GM12874 (cell line): ENCODE measurements at regions not wholly inside any gene's neighbourhood (a gene's known extent, or its start where the extent isn't known, plus 50 kb on each side); places are given as distances from the start of the nearest gene placed in this dataset.

Experiments used
- TF ChIP-seq, protein P1 (sequence below): IDR thresholded peaks from 2 replicates; pipeline ENCODE4 v1.5.1; 2011; ENCODE audit warnings: low read depth, mild to moderate bottlenecking, control low read depth, low read length, moderate library complexity; ENCODE audit not compliant: insufficient read depth

DNA sequence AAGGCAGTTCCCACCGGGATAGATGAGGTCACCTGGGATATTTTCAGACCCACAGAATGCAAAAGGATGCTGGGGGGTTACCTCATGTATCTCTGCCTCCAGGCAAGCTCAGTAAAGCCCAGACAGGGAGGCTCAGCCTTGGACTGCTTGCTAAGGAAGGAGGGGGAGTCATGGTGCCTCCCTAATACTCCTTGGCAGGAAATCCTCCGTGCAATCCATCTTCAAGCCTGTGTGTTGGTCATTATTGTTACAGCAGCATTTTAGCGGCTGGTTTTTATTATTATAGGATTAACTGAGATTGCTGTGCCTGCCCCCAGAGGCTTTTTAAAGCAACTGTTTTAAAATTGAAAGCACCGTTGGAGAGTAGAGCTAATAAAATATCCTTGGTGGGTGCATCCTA, 188.5 kb upstream of the UBL3 start:
- TF ChIP-seq, protein P1, sequence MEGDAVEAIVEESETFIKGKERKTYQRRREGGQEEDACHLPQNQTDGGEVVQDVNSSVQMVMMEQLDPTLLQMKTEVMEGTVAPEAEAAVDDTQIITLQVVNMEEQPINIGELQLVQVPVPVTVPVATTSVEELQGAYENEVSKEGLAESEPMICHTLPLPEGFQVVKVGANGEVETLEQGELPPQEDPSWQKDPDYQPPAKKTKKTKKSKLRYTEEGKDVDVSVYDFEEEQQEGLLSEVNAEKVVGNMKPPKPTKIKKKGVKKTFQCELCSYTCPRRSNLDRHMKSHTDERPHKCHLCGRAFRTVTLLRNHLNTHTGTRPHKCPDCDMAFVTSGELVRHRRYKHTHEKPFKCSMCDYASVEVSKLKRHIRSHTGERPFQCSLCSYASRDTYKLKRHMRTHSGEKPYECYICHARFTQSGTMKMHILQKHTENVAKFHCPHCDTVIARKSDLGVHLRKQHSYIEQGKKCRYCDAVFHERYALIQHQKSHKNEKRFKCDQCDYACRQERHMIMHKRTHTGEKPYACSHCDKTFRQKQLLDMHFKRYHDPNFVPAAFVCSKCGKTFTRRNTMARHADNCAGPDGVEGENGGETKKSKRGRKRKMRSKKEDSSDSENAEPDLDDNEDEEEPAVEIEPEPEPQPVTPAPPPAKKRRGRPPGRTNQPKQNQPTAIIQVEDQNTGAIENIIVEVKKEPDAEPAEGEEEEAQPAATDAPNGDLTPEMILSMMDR, result no peak

GRCh38 chr13:30037766-30038165, 187.3 kb upstream of the UBL3 start:
- TF ChIP-seq, protein P1, result no peak

GRCh38 chr13:30037306-30037705, 186.9 kb upstream of the UBL3 start:
- TF ChIP-seq, protein P1, result no peak

DNA sequence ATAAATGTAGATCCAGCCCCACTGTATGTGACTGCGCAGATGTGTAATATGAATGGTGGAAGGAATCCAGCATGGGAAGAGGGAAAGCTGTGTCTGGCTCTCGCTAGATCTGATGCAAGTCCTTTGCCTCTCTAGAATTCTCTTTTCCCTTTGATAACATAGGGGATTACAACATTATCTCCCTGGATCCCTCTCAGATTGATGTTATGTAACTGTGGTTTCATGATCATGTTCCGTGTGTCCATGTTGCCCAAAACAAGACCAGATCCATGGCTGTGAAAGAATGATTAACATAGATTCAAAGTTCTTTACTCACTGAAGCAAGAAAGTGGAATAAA, 184.0 kb upstream of the UBL3 start:
- TF ChIP-seq, protein P1, result no peak

GRCh38 chr13:30033681-30034457, 183.5 kb upstream of the UBL3 start:
- TF ChIP-seq, protein P1, result no peak

GRCh38 chr13:30032263-30032662, 181.8 kb upstream of the UBL3 start:
- TF ChIP-seq, protein P1, result no peak

DNA sequence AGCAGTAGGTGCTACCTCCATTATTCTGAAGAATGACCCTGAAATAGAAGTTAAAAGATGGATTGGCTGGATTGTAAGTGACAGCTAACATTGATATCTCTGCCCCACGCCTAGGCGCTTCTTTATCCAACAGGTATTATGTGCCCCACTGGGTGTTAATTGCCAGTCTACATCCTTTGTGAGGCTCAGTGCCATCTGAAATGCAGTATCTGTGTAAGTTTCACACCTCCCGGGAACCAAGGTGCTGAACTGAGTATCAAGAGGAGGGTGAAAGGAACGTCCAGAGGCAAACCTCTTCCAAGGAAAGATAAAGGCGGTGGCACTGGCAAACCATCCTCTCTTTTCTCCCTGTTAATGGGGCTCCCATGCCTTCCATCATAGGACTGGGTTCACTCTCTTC, 181.1 kb upstream of the UBL3 start:
- TF ChIP-seq, protein P1, result no peak
